Colonic mucosa (tissue), 4 donors: ENCODE measurements at regions not wholly inside any gene's neighbourhood (a gene's known extent, or its start where the extent isn't known, plus 50 kb on each side); places are given as distances from the start of the nearest gene placed in this dataset.

ENCODE experiments used
- DNase-seq: peaks from one replicate; pipeline ENCODE4 v3.0.0-alpha.2; 2020
- H3K27ac ChIP-seq: fragments of 200-600 bp; one replicate; pipeline ENCODE4 v1.8.0; 2021
- H3K27me3 ChIP-seq: fragments of 200-600 bp; one replicate; pipeline ENCODE4 v1.8.0; 2021
- H3K36me3 ChIP-seq: fragments of 200-600 bp; one replicate; pipeline ENCODE4 v1.8.0; 2021
- H3K4me1 ChIP-seq: fragments of 200-600 bp; one replicate; pipeline ENCODE4 v1.8.0; 2021; ENCODE audit warnings: mild to moderate bottlenecking
- H3K4me3 ChIP-seq: fragments of 200-600 bp; one replicate; pipeline ENCODE4 v1.8.0; 2021
- H3K9ac ChIP-seq, 2 donors: one replicate each; pipeline ENCODE4 v1.7.0; 2013; ENCODE audit warnings: control low read depth in 2 of 2, low read depth in 2 of 2, low read length in 2 of 2
- H3K9me3 ChIP-seq: fragments of 200-600 bp; one replicate; pipeline ENCODE4 v1.8.0; 2021
- CTCF ChIP-seq: fragments of 200-600 bp; IDR thresholded peaks from one replicate; pipeline ENCODE4 v1.8.0; 2022; ENCODE audit warnings: antibody characterized with exemption, mild to moderate bottlenecking
- intact Hi-C: fragments of 100-400 bp; cut with DNase I; formaldehyde crosslinking; loops from one replicate; pipeline ENCODE4 v1.14.1; 2022
- donor health status: healthy.
- donor health status: DM: no; HTN: no; CAD: no.
- donor health status: DM: no; HTN: no; CAD: no.

GRCh38 chr22:49097966-49098365 is 729.7 kb downstream of the BRD1 start:
- intact Hi-C loops, result no loop called here

GRCh38 chr22:49097171-49097925 is 730.3 kb downstream of the BRD1 start:
- intact Hi-C loops, result no loop called here
- TF ChIP-seq CTCF, result no peak
- Histone ChIP-seq H3K4me1 (no peaks in the 10 kb centered on the region), H3K27me3 (no peaks in the 10 kb centered on the region), H3K27ac (no peak overlapping the region), H3K4me3 (no peak overlapping the region), H3K9ac (no peak overlapping the region), H3K36me3 (no peaks in the 10 kb centered on the region), H3K9me3 (no peaks in the 10 kb centered on the region)
- no peak for DNase-seq

More at GRCh38 chr22:49097966-49098365, 729.7 kb downstream of the BRD1 start:
- TF ChIP-seq CTCF, result no peak
- H3K27ac ChIP-seq, result no peak overlapping the region
- no peak for DNase-seq
- H3K27me3 ChIP-seq, result no peaks in the 10 kb centered on the region
- H3K36me3 ChIP-seq, result no peaks in the 10 kb centered on the region
- H3K9me3 ChIP-seq, result no peaks in the 10 kb centered on the region
- no peak overlapping the region for H3K9ac ChIP-seq
- H3K4me3 ChIP-seq, result no peak overlapping the region
- no peaks in the 10 kb centered on the region for H3K4me1 ChIP-seq

GRCh38 chr22:49096476-49096875 is 731.2 kb downstream of the BRD1 start:
- TF ChIP-seq CTCF, result no peak
- Histone ChIP-seq H3K9ac (no peak overlapping the region), H3K27ac (no peak overlapping the region), H3K4me3 (no peak overlapping the region), H3K9me3 (no peaks in the 10 kb centered on the region), H3K27me3 (no peaks in the 10 kb centered on the region), H3K4me1 (no peaks in the 10 kb centered on the region), H3K36me3 (no peaks in the 10 kb centered on the region)
- intact Hi-C loops, result no loop called here
- no peak for DNase-seq

DNA sequence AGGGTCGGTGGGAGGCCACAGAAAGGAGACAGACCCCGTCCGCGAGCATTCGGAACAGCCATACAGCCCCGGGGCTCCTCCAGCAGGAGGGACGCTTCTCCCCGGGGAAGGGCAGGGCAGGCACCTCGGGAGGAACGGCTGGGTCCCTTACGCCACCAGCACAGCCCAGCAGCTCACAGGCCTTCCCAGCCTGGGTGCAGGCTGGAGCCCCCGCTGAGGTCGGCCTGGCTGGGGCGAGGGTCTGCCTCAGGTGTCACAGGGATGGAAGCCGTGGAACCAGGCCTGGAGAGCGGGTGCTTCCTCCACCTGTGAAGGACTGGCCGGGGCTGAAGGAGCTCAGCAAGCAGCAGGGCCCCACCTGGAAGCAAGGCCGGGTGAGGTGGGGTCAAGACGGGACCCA is 732.3 kb downstream of the BRD1 start:
- no peak overlapping the region for H3K9ac ChIP-seq
- DNase-seq, result no peak

DNA sequence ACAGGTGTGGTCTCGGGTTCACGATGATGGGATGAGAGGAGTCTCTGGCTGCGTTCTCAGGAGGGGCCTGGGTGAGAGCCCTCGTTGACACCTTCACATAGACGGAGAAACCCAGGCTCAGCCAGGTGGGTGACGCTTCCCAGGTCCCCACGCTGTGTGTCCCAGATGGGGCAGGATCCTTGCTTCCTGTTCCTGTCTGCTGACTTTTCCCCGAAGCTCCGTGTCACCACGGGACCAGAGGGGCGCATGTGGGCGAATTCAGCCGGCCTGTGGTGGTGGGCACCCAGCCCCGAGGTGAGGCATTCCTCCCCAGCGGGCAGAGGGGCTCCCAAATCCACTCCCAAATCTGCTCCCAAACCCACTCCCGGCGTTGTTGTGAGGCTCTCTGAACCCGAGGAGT is 732.8 kb downstream of the BRD1 start:
- H3K27ac ChIP-seq, result no peak overlapping the region
- no peak overlapping the region for H3K4me3 ChIP-seq
- H3K36me3 ChIP-seq, result no peaks in the 10 kb centered on the region
- no peak overlapping the region for H3K9ac ChIP-seq
- H3K27me3 ChIP-seq, result no peaks in the 10 kb centered on the region
- no peak for TF ChIP-seq CTCF
- intact Hi-C loops, result no loop called here
- no peaks in the 10 kb centered on the region for H3K4me1 ChIP-seq
- H3K9me3 ChIP-seq, result no peaks in the 10 kb centered on the region
- DNase-seq, result no peak

More for the DNA sequence above, 732.3 kb downstream of the BRD1 start:
- H3K9me3 ChIP-seq, result no peaks in the 10 kb centered on the region
- H3K4me1 ChIP-seq, result no peaks in the 10 kb centered on the region
- no peaks in the 10 kb centered on the region for H3K36me3 ChIP-seq
- TF ChIP-seq CTCF, result no peak
- H3K4me3 ChIP-seq, result no peak overlapping the region
- intact Hi-C loops, result no loop called here
- no peaks in the 10 kb centered on the region for H3K27me3 ChIP-seq
- no peak overlapping the region for H3K27ac ChIP-seq
